K562 (cell line): ENCODE measurements at regions not wholly inside any gene's neighbourhood (a gene's known extent, or its start where the extent isn't known, plus 50 kb on each side); places are given as distances from the start of the nearest gene placed in this dataset.

Experiments
- ATAC-seq: fragments of 200-7000 bp; cut with Tn5 transposase; 3 replicates; pipeline ENCODE4 v1.9.1; 2020; ENCODE audit warnings: moderate library complexity
- BruUV-seq: library from RNA; stranded (reverse); fragments of 400-500 nt; replicated peaks from 2 replicates; lab custom pipeline; 2021; lab: Mats Ljungman, UMichigan
- CTCF ChIA-PET: fragments of 300-600 bp; formaldehyde crosslinking; extraction: SDS; loops from one replicate; lab custom pipeline; 2021; ENCODE audit warnings: low intra/inter-chr PET ratio; lab: Yijun Ruan, JAX
- POLR2A ChIA-PET: fragments of 300-600, 350-650 bp; sonication (Branson Sonifier 250); formaldehyde crosslinking; extraction: SDS; loops from one replicate; lab custom pipeline; 2021; ENCODE audit warnings: antibody characterized with exemption, inconsistent platforms; lab: Yijun Ruan, JAX
- DNase-seq, 4 experiments: peaks; one replicate each; pipeline versions ENCODE4 v3.0.0 to v3.0.0-alpha.2; 2011 to 2018; ENCODE audit warnings: low spot score in 3 of 4, mixed read lengths in 3 of 4; ENCODE audit errors: extremely low read depth in 1 of 4
- FAIRE-seq: peaks from 2 replicates; lab custom pipeline; 2011; peaks lifted over from hg19 to GRCh38; lab: Jason Lieb, UNC
- H2AFZ ChIP-seq: 2 replicates; pipeline ENCODE4 v1.6.0; 2011; ENCODE audit warnings: low read depth, low read length, control low read depth, inconsistent platforms
- H3K27ac ChIP-seq: fragments of 200-600 bp; 3 replicates; pipeline ENCODE4 v1.8.0; 2011; ENCODE audit warnings: low read depth, mild to moderate bottlenecking, control low read depth, inconsistent platforms, low read length, moderate library complexity, mixed read lengths; ENCODE audit errors: extremely low read depth
- H3K27me3 ChIP-seq, 2 experiments: fragments of 300-600 bp in 1 of 2; 2 replicates in 1 of 2; 3 replicates in 1 of 2; pipeline versions ENCODE4 v1.6.0 to v1.8.0; 2011; ENCODE audit warnings: inconsistent platforms in 2 of 2, low read length in 2 of 2, mild to moderate bottlenecking in 1 of 2, mixed read lengths in 1 of 2, moderate library complexity in 1 of 2; ENCODE audit not compliant: control insufficient read depth in 2 of 2, insufficient read depth in 2 of 2
- H3K36me3 ChIP-seq: fragments of 300-600 bp; 3 replicates; pipeline ENCODE4 v1.8.0; 2011; ENCODE audit warnings: mild to moderate bottlenecking, low read length, inconsistent platforms; ENCODE audit not compliant: control insufficient read depth, insufficient read depth
- H3K4me1 ChIP-seq, 2 experiments: fragments of 200-600 bp in 1 of 2; replicated peaks in 1 of 2; 2 replicates in 1 of 2; 3 replicates in 1 of 2; pipeline versions ENCODE4 v1.5.1 to v1.8.0; 2011; ENCODE audit warnings: inconsistent platforms in 2 of 2, low read length in 2 of 2, mild to moderate bottlenecking in 1 of 2, mixed read lengths in 1 of 2, moderate library complexity in 1 of 2; ENCODE audit not compliant: control insufficient read depth in 2 of 2, insufficient read depth in 2 of 2
- H3K4me2 ChIP-seq: 2 replicates; pipeline ENCODE4 v1.6.1; 2011; ENCODE audit warnings: low read length, control low read depth, inconsistent platforms, mixed read lengths; ENCODE audit not compliant: insufficient read depth
- H3K4me3 ChIP-seq: fragments of 200-600 bp; sonication (generic), shearing (Covaris generic); 2 replicates; pipeline ENCODE4 v1.5.1; 2016; ENCODE audit warnings: control low read depth, inconsistent platforms
- H3K79me2 ChIP-seq: fragments of 200-600 bp; 3 replicates; pipeline ENCODE4 v1.8.0; 2011; ENCODE audit warnings: low read length, inconsistent platforms; ENCODE audit not compliant: control insufficient read depth, insufficient read depth
- H3K9ac ChIP-seq, 2 experiments: 2 replicates each; pipeline versions ENCODE4 v1.6.0 to v1.6.1; 2011; ENCODE audit warnings: low read depth in 2 of 2, low read length in 2 of 2, control low read depth in 1 of 2, inconsistent platforms in 1 of 2, mild to moderate bottlenecking in 1 of 2, mixed read lengths in 1 of 2; ENCODE audit not compliant: insufficient read depth in 1 of 2
- H3K9me1 ChIP-seq: one replicate; pipeline ENCODE4 v1.6.0; 2011; ENCODE audit warnings: inconsistent platforms, mild to moderate bottlenecking, low read length, moderate library complexity; ENCODE audit not compliant: control insufficient read depth, insufficient read depth
- H3K9me3 ChIP-seq: replicated peaks from 2 replicates; pipeline ENCODE4 v1.5.1; 2011; ENCODE audit warnings: low read depth, low read length, inconsistent platforms; ENCODE audit not compliant: control insufficient read depth, insufficient read depth
- H4K20me1 ChIP-seq: replicated peaks from 2 replicates; pipeline ENCODE4 v1.6.1; 2011; ENCODE audit warnings: low read length, inconsistent platforms, mixed read lengths; ENCODE audit not compliant: control insufficient read depth, insufficient read depth
- DDX20 ChIP-seq: fragments of 450-650 bp; IDR thresholded peaks from 2 replicates; pipeline ENCODE4 v1.6.1; 2016; ENCODE audit warnings: missing genetic modification characterization, low read depth, mild to moderate bottlenecking, missing compliant biosample characterization, moderate library complexity
- ESRRA ChIP-seq: fragments of 450-650 bp; IDR thresholded peaks from 2 replicates; pipeline ENCODE4 v1.6.1; 2014; ENCODE audit warnings: low read depth, mild to moderate bottlenecking, moderate library complexity, borderline replicate concordance
- GTF2F1 ChIP-seq: IDR thresholded peaks from 2 replicates; pipeline ENCODE4 v1.6.1; 2011; ENCODE audit warnings: low read depth, low read length, improper control_type of control experiment
- KAT2B ChIP-seq: IDR thresholded peaks from one replicate; pipeline ENCODE4 v1.6.1; 2012; ENCODE audit warnings: low read depth, mild to moderate bottlenecking, control low read depth, inconsistent platforms, low read length, moderate library complexity
- KDM5B ChIP-seq: fragments of 200-600 bp; sonication (generic); IDR thresholded peaks from 2 replicates; pipeline ENCODE4 v1.6.1; 2012; ENCODE audit warnings: low read depth, mild to moderate bottlenecking, moderate library complexity, low read length, control low read depth, inconsistent platforms; ENCODE audit not compliant: insufficient replicate concordance
- MBD2 ChIP-seq: sonication (generic); IDR thresholded peaks from 2 replicates; pipeline ENCODE4 v1.6.1; 2016; ENCODE audit warnings: low read depth, borderline replicate concordance
- RFX1 ChIP-seq: fragments of 450-650 bp; IDR thresholded peaks from 2 replicates; pipeline ENCODE4 v1.6.1; 2016; ENCODE audit warnings: mild to moderate bottlenecking, moderate library complexity
- SRF ChIP-seq, 2 experiments: fragments of 250-450, 450-650 bp in 1 of 2; sonication (Bioruptor Pico) in 1 of 2; sonication (generic) in 1 of 2; formaldehyde crosslinking; IDR thresholded peaks; 2 replicates each; pipeline versions ENCODE4 v1.5.0 to v1.5.1; 2020 to 2022; ENCODE audit warnings: mild to moderate bottlenecking in 1 of 2, missing genetic modification reagents in 1 of 2
- ZNF140 ChIP-seq: fragments of 250-450 bp; sonication (Bioruptor Pico); IDR thresholded peaks from 2 replicates; pipeline ENCODE4 v1.8.0; 2021; ENCODE audit warnings: moderate library complexity, mild to moderate bottlenecking, inconsistent platforms
- ZNF316 ChIP-seq: fragments of 450-650 bp; IDR thresholded peaks from 2 replicates; pipeline ENCODE4 v1.6.1; 2016
- ZNF586 ChIP-seq: fragments of 450-650 bp; formaldehyde crosslinking; conservative IDR thresholded peaks from 2 replicates; pipeline ENCODE4 v1.4.0; 2020; ENCODE audit warnings: mild to moderate bottlenecking, moderate library complexity
- WGBS: fragments of 100-300 bp; shearing (Covaris generic); methylation state at CpG from one replicate; pipeline ENCODE4 v1.1.6; 2016; ENCODE audit warnings: low coverage, mixed read lengths; ENCODE audit not compliant: insufficient coverage; ENCODE audit errors: missing lambda C conversion rate; 5-methylcytosine and 5-hydroxymethylcytosine counted together
- in situ Hi-C: fragments of 300-500 bp; cut with MboI; formaldehyde crosslinking; loops from 4 replicates; pipeline ENCODE4 v1.15.0; 2018; ENCODE audit warnings: inconsistent platforms, mixed read lengths
- intact Hi-C: fragments of 100-400 bp; cut with micrococcal nuclease; formaldehyde crosslinking; loops from 2 replicates; pipeline ENCODE4 v1.14.2; 2022
- TF ChIP-seq, protein P1 (sequence below): fragments of 450-650 bp; formaldehyde crosslinking; IDR thresholded peaks from 2 replicates; pipeline ENCODE4 v1.4.0; 2020; ENCODE audit warnings: mild to moderate bottlenecking, mixed read lengths
- TF ChIP-seq, protein P2 (sequence below): sonication (generic); formaldehyde crosslinking; IDR thresholded peaks from 2 replicates; pipeline ENCODE4 v1.8.0; 2022; ENCODE audit warnings: missing genetic modification reagents, mild to moderate bottlenecking, moderate library complexity, borderline replicate concordance
- TF ChIP-seq, protein P3 (sequence below): fragments of 250-450 bp; sonication (Bioruptor Pico); IDR thresholded peaks from 2 replicates; pipeline ENCODE4 v1.4.0; 2020; ENCODE audit warnings: mild to moderate bottlenecking, moderate library complexity
- TF ChIP-seq, protein P4 (sequence below): sonication (generic); formaldehyde crosslinking; IDR thresholded peaks from 2 replicates; pipeline ENCODE4 v1.8.1; 2022; ENCODE audit warnings: missing genetic modification reagents

DNA sequence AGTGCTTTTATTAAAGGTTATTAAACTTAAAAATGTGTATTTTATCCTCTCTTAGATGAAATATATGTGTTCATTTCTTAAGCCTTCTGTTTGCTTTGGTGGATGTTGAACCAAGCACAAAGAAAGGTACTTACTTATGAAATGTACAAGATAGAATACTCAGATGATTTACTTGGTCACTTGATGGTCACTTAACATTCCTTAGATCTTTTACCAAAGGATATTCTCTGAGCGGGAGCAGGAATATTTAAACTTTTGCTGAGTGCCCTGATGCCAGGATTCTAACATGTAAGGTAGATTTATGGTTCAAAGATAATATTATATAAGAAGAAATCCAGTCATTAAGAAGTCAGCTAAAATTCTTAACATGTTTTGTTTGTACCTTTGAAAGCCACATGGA, 193.5 kb upstream of the ZEB2 start (continued):
- TF ChIP-seq, protein P1, sequence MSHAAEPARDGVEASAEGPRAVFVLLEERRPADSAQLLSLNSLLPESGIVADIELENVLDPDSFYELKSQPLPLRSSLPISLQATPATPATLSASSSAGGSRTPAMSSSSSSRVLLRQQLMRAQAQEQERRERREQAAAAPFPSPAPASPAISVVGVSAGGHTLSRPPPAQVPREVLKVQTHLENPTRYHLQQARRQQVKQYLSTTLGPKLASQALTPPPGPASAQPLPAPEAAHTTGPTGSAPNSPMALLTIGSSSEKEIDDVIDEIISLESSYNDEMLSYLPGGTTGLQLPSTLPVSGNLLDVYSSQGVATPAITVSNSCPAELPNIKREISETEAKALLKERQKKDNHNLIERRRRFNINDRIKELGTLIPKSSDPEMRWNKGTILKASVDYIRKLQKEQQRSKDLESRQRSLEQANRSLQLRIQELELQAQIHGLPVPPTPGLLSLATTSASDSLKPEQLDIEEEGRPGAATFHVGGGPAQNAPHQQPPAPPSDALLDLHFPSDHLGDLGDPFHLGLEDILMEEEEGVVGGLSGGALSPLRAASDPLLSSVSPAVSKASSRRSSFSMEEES (CRISPR knock-in tag): no peak
- no peak for TF ChIP-seq ESRRA
- TF ChIP-seq SRF (CRISPR knock-in tag; IDR thresholded peaks at IDR 0.05): no peak

DNA sequence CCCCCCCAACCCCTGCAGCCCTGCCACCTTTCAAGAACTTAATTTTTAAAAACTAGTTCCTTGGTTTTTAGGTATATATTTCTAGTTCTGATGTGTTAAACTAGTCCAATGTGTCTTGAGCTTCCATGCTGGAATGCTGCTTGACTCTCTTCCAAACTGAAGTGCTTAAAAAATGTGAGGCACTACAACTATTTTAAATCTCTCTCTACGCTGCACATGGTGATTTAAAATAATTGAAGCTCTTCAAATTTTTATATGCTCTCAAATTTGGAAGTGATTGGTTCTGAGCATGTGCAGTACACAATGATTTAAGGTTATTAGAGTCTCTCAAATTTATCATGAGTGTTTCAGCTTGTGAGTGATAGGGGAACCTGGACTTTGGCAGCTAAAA, 192.6 kb upstream of the ZEB2 start:
- H3K79me2 ChIP-seq: no peaks in the 10 kb centered on the region
- WGBS: 83% methylated on average over 1 of the region's 1 CpG
- BruUV-seq: no TSS peak
- no peak overlapping the region for H3K9ac ChIP-seq
- H3K9me1 ChIP-seq: no peaks in the 10 kb centered on the region
- ChIA-PET CTCF (interaction anchor here (0.6 kb wide), 1 partner anchor 80 kb away, joined by 3 read pairs; no protein-coding TSS in a partner anchor), POLR2A (no interaction called here)
- peaks cover 2% of the 10 kb centered on the region; the same call in 1 of the 2 replicates for H3K9me3 ChIP-seq
- H3K27ac ChIP-seq: no peak overlapping the region
- peak overlapping the region; percentile 72; the same call in 1 of the 2 replicates for H2AFZ ChIP-seq
- in situ Hi-C loops: no loop called here
- FAIRE-seq (no peak), DNase-seq (no peak), ATAC-seq (no peak)
- intact Hi-C loops: no loop called here
- H3K27me3 ChIP-seq: no peaks in the 10 kb centered on the region
- H3K4me1 ChIP-seq: peaks cover 0 to 8% of the 10 kb centered on the region in 2 experiments; a peak in 2 of 5 replicates
- no peak overlapping the region for H3K4me2 ChIP-seq
- no peak overlapping the region for H3K4me3 ChIP-seq
- H4K20me1 ChIP-seq: no peaks in the 10 kb centered on the region
- no peaks in the 10 kb centered on the region for H3K36me3 ChIP-seq
- no peak for TF ChIP-seq MBD2
- TF ChIP-seq GTF2F1: no peak
- TF ChIP-seq ZNF316: no peak
- no peak for TF ChIP-seq ZNF140 (CRISPR knock-in tag)
- TF ChIP-seq DDX20: no peak
- TF ChIP-seq, protein P2, sequence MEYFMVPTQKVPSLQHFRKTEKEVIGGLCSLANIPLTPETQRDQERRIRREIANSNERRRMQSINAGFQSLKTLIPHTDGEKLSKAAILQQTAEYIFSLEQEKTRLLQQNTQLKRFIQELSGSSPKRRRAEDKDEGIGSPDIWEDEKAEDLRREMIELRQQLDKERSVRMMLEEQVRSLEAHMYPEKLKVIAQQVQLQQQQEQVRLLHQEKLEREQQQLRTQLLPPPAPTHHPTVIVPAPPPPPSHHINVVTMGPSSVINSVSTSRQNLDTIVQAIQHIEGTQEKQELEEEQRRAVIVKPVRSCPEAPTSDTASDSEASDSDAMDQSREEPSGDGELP (CRISPR knock-in tag): no peak
- TF ChIP-seq RFX1: no peak
- no peak for TF ChIP-seq ZNF586 (CRISPR knock-in tag)
- TF ChIP-seq, protein P3, sequence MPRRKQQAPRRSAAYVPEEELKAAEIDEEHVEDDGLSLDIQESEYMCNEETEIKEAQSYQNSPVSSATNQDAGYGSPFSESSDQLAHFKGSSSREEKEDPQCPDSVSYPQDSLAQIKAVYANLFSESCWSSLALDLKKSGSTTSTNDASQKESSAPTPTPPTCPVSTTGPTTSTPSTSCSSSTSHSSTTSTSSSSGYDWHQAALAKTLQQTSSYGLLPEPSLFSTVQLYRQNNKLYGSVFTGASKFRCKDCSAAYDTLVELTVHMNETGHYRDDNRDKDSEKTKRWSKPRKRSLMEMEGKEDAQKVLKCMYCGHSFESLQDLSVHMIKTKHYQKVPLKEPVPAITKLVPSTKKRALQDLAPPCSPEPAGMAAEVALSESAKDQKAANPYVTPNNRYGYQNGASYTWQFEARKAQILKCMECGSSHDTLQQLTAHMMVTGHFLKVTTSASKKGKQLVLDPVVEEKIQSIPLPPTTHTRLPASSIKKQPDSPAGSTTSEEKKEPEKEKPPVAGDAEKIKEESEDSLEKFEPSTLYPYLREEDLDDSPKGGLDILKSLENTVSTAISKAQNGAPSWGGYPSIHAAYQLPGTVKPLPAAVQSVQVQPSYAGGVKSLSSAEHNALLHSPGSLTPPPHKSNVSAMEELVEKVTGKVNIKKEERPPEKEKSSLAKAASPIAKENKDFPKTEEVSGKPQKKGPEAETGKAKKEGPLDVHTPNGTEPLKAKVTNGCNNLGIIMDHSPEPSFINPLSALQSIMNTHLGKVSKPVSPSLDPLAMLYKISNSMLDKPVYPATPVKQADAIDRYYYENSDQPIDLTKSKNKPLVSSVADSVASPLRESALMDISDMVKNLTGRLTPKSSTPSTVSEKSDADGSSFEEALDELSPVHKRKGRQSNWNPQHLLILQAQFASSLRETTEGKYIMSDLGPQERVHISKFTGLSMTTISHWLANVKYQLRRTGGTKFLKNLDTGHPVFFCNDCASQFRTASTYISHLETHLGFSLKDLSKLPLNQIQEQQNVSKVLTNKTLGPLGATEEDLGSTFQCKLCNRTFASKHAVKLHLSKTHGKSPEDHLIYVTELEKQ (CRISPR knock-in tag): no peak
- TF ChIP-seq KAT2B: no peak
- no peak for TF ChIP-seq KDM5B
- TF ChIP-seq, protein P4, sequence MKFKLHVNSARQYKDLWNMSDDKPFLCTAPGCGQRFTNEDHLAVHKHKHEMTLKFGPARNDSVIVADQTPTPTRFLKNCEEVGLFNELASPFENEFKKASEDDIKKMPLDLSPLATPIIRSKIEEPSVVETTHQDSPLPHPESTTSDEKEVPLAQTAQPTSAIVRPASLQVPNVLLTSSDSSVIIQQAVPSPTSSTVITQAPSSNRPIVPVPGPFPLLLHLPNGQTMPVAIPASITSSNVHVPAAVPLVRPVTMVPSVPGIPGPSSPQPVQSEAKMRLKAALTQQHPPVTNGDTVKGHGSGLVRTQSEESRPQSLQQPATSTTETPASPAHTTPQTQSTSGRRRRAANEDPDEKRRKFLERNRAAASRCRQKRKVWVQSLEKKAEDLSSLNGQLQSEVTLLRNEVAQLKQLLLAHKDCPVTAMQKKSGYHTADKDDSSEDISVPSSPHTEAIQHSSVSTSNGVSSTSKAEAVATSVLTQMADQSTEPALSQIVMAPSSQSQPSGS: no peak
